GM19023 (cell line): ENCODE measurements at regions not wholly inside any gene's neighbourhood (a gene's known extent, or its start where the extent isn't known, plus 50 kb on each side); places are given as distances from the start of the nearest gene placed in this dataset.
"Not testable (repeated sequence)": the region's sequence is repeated elsewhere in the genome, so short reads cannot be mapped to it uniquely, and the experiment has no call there.

Experiments used
- ATAC-seq: cut with Tn5 transposase; IDR thresholded peaks from one replicate; pipeline ENCODE4 v1.9.1; 2021; ENCODE audit warnings: mild to moderate bottlenecking, moderate library complexity; ENCODE audit not compliant: unreplicated experiment

GRCh38 chr1:229002451-229002960 lies 267.2 kb downstream of the RHOU start:
- no peak for ATAC-seq

DNA sequence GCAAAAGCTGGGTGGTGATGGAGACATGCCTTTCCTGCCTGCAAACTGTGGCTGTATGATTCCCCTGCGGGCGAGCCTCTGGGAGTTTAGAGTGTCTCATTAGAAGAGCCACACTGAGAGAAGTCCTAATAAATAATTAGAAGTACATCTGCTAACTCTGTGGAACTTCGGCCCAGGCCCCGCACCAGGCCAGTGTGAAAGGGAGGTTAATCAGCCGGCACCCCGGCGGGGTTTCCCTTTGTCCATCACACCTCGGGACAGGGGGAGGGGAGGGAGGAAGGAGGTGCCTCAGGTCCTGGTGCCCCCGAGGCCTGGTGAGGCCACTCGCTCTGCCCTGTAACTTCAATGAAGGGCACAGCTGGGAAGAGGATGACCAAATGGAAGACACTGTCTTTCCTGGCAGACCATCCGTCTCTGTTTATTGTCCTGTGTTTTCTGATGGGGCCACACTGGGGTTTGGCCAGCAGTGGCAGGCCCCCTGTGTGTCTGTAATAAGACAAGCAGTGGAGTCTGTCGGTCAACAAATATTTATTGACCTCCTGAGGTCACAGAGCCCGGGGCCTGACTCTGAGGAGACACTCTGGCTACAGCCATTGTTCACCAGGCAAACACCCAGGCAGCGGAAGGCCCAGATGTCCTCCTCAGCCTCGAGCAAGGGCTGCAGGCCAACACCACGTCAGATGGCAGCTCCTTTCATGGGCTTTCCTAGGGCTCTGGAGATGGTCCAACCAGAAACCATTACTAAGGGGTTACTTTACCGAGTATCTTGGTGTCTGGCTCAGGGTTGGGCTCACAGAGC lies 267.5 kb upstream of the RAB4A start:
- no peak for ATAC-seq

DNA sequence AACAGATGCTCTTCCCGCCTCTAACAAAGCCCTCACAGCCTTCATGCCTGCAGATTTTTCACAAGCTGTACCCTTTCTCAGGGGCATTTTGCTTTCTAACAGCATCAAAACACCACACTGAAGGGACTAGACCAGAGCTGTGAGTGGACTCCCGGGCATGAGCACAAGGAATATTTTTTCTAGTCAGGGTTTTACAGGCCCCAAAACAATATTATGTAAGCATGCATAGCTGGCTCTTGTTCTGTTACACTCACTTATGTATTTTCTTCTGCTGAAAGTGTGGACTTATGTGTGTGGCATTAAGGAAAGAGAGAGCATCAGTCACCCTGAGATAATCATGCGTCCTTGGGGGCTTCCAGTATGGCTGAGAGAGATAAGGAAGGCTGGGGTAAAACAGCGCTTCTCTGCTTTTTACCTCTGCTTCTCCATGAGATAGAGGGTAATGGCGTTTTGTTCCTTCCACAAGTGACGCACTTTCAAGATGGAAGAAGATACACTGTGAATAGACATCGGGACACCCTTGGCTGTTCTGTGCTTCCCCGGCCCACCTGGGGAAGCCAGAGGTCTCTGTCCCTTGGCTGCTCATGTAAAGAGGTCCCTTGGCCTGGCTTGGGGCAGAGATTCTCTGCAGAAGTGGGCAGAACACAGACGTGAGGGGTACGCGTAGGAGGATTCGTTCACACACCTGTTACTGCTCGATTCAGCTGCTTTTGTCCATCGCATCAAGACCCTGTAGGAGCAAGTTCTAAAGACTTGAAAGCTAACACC lies 266.7 kb upstream of the RAB4A start:
- no peak for ATAC-seq

DNA sequence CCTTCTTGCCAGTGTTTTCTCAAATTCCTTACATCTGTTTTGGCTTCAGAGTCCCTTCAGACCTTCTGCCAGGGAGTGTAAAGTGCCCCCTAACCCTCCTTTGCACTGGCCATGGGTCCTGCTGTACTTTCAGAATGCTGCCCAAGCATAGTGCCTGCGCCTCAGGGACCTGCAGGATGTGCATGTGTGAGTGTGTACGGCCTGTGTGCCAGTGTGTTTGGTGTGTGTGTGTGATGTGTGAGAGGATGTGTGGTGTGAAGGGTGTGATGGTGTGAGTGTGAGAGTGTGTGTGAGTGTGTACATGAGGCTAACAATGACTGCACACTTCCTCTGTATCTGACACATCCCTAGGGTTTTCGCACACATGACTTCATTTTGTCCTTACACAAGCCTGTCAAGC lies 265.8 kb upstream of the RAB4A start:
- no peak for ATAC-seq

DNA sequence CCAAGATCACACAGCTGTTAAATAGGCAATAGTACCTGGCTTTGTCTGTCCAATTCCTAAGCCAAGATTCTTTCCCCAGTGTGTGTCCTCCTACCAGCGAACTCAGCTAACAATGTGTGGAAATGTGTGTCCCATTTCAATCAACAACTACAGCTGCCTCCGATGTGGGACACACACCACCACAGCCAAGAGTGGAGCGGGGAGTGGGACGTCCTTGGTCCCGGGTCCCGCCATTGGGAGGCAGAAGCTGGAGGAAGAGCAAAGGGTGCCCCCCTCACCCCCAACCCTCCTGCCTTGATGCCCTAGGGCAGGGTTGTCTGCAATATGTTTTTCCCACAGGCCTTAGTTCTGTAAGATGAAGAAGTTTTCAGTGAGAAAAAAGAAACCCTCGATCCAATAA lies 265.4 kb upstream of the RAB4A start:
- no peak for ATAC-seq

DNA sequence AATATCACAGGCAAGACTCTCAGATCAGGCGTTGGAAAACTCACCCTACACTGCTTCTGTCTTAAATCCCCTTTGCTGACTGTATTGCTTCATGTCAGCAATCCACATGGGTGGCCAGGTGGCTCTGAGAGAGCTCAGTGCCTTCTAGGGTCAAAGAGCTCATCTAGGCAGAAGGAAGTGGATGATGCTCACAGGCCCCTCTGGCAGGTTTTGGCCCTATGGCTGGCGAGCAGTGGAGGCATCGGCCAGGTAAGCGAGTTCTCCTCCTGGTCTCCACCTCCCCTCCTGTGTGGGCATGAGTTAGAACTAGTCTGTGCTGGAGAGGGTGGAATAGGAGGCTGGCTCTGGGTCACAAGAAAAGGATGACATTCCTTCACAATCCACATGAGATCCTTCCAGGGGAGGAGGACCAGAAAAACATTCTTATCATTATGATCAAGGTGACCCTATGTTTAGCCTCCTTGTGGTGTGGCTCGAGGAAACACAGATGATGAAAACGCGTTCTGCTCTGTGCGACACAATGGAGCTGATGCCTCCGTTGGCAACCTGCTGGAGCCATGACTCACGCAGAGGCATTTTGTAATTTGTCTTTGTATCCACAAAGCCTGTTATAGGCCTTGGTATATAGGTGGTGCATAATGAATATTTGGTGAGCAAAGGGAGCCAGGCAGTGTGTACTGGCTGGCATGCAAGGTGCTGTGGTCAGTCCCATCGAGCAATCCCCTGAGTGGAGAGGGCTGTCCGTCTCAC lies 264.6 kb upstream of the RAB4A start:
- ATAC-seq: no peak

- no peak for ATAC-seq
These were observed 263.7 kb upstream of the RAB4A start for GRCh38 chr1:229007167-229007566.

GRCh38 chr1:229007701-229008100 lies 263.2 kb upstream of the RAB4A start:
- ATAC-seq: no peak

- ATAC-seq: not testable (repeated sequence)
These were observed 262.6 kb upstream of the RAB4A start for GRCh38 chr1:229008347-229008746.

GRCh38 chr1:229011022-229011421 lies 259.9 kb upstream of the RAB4A start:
- ATAC-seq: no peak

DNA sequence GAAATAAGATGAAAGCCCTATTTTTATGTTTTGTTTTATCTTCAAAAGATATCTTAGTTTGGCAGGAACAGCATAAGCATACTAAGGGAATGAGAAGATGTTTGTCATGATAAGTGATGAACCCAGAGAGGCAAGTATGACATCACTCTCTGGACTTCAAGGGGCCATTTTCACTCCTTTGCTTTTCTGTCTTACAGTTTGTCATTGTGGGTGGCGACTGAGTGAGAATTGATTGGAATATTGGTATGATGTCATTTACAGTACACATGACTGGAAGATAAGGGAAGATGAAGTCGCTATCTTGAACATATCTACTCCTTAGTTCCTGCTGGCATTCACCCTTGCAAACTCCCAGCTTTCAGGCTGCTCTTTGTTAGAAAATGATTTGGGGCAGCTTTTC lies 258.1 kb upstream of the RAB4A start:
- no peak for ATAC-seq

DNA sequence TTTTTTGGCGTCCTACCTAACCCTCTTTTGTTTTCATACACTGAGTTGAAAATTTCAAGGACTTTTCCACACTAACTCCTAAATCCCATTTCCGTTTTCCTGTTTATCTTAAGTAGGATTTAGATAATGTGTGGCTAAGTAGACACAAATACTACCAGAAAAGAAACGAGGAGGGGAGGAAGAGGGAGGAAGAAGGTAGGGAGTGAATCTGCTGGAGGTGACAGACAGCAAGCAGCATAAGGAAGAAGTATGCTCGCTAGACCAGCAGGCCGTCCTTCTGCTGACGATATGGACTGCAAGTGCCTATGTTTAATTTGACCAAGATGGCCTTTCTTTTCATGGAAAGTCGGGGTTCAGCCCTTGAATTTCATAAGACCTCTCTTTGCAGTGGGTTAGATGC lies 256.9 kb upstream of the RAB4A start:
- ATAC-seq: no peak

DNA sequence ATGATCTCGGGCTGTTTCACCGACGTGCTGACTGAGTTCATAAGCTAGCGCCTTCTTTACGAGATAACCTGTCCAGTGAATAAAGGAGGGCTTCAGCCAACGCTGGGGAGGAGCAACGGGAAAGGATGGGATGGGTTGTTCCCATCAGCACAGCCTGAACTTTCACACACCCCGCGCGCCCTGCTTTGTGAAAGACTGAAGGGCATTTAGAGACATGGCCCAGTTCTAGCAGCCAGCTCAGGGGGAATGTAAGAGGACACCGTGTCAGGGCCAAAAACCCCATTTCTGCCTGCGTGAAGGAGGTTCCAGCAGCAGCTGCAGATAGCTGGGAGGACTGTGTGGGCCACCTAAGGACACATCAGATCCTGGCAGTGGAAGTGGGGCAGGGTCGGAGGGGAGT lies 255.1 kb upstream of the RAB4A start:
- no peak for ATAC-seq

DNA sequence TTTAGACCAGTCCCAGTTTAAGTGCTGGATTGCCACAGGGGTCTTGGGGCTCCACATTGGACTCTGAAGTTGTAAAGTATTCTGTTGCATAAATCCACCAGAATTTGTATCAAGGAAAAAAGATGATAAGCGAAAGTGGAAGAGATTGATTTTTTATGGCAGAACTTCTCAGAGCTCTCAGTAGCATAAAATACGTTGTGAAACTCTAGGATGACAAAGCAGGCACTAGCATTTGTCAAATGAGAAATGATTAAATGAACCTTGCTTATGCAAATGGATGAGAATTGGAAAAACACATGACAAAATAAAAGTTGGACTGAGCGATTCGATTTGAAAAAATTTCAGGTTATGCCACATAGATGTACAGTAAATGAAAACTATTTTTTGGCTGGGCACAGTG lies 253.8 kb upstream of the RAB4A start:
- no peak for ATAC-seq

GRCh38 chr1:229018674-229019295 lies 252.1 kb upstream of the RAB4A start:
- no peak for ATAC-seq

GRCh38 chr1:229019663-229020271 lies 251.1 kb upstream of the RAB4A start:
- no peak for ATAC-seq

GRCh38 chr1:229021034-229021433 lies 249.9 kb upstream of the RAB4A start:
- not testable (repeated sequence) for ATAC-seq

- ATAC-seq: no peak
These were observed 248.1 kb upstream of the RAB4A start for GRCh38 chr1:229022595-229023333.

GRCh38 chr1:229023651-229024300 lies 247.1 kb upstream of the RAB4A start:
- no peak for ATAC-seq
